Right renal cortex interstitium (tissue), 3 donors: ENCODE measurements at regions not wholly inside any gene's neighbourhood (a gene's known extent, or its start where the extent isn't known, plus 50 kb on each side); places are given as distances from the start of the nearest gene placed in this dataset.
A peak's percentile ranks its signal among the peaks of the same experiment; 100 is the strongest.
"Not testable (repeated sequence)": the region's sequence is repeated elsewhere in the genome, so short reads cannot be mapped to it uniquely, and the experiment has no call there.

ENCODE experiments used
- DNase-seq, 3 donors: peaks; one replicate each; pipeline ENCODE4 v3.0.0-alpha.2; 2013; ENCODE audit warnings: low read depth in 3 of 3, low spot score in 2 of 3

GRCh38 chr2:56934866-56935265 is 751.1 kb downstream of the CCDC85A start:
- no peak for DNase-seq

GRCh38 chr2:56940054-56940453 is 756.3 kb downstream of the CCDC85A start:
- no peak for DNase-seq

GRCh38 chr2:56952871-56953270 is 769.1 kb downstream of the CCDC85A start:
- DNase-seq, result no peak

GRCh38 chr2:56960581-56960980 is 776.8 kb downstream of the CCDC85A start:
- peak in 1 of 3 donors; percentile 0 for DNase-seq

GRCh38 chr2:56962673-56963072 is 778.9 kb downstream of the CCDC85A start:
- no peak for DNase-seq

GRCh38 chr2:56969513-56969912 is 785.7 kb downstream of the CCDC85A start:
- DNase-seq, result no peak

GRCh38 chr2:56971383-56971974 is 787.7 kb downstream of the CCDC85A start:
- DNase-seq, result no peak

GRCh38 chr2:56981554-56981953 is 797.8 kb downstream of the CCDC85A start:
- no peak for DNase-seq

- DNase-seq, result no peak
Observed at GRCh38 chr2:56985609-56986008, 801.8 kb downstream of the CCDC85A start.

- no peak for DNase-seq
Observed at GRCh38 chr2:57022496-57022895, 838.7 kb downstream of the CCDC85A start.

- DNase-seq, result no peak
Observed at GRCh38 chr2:57044931-57045635, 861.3 kb downstream of the CCDC85A start.

GRCh38 chr2:57049273-57049672 is 865.5 kb downstream of the CCDC85A start:
- DNase-seq, result no peak

GRCh38 chr2:57050007-57050406 is 866.2 kb downstream of the CCDC85A start:
- no peak for DNase-seq

- DNase-seq, result not testable (repeated sequence)
Observed at GRCh38 chr2:57066301-57066700, 882.5 kb downstream of the CCDC85A start.

- no peak for DNase-seq
Observed at GRCh38 chr2:57075226-57075625, 891.4 kb downstream of the CCDC85A start.

GRCh38 chr2:57080035-57080434 is 896.2 kb downstream of the CCDC85A start:
- DNase-seq, result no peak

- DNase-seq, result no peak
Observed at GRCh38 chr2:57084697-57085281, 901.0 kb downstream of the CCDC85A start.

GRCh38 chr2:57093020-57093419 is 909.2 kb downstream of the CCDC85A start:
- no peak for DNase-seq

GRCh38 chr2:57097855-57098254 is 914.1 kb downstream of the CCDC85A start:
- DNase-seq, result no peak

GRCh38 chr2:57100436-57100835 is 916.6 kb downstream of the CCDC85A start:
- no peak for DNase-seq

- no peak for DNase-seq
Observed at GRCh38 chr2:57105694-57106093, 921.9 kb downstream of the CCDC85A start.

- DNase-seq, result no peak
Observed at GRCh38 chr2:57107353-57107752, 923.6 kb downstream of the CCDC85A start.
